Caco-2 (cell line): ENCODE measurements at regions not wholly inside any gene's neighbourhood (a gene's known extent, or its start where the extent isn't known, plus 50 kb on each side); places are given as distances from the start of the nearest gene placed in this dataset.

Experiments
- BruUV-seq: library from RNA; stranded (reverse); fragments of 400-500 nt; replicated peaks from 2 replicates; lab custom pipeline; 2021; lab: Mats Ljungman, UMichigan
- CTCF ChIA-PET: fragments of 300-600 bp; sonication (Branson Sonifier 250); formaldehyde crosslinking; loops from one replicate; lab custom pipeline; 2022; ENCODE audit warnings: antibody characterized with exemption; lab: Charles Lee
- POLR2A ChIA-PET: fragments of 300-600 bp; sonication (Branson Sonifier 250); formaldehyde crosslinking; loops from one replicate; lab custom pipeline; 2022; ENCODE audit warnings: antibody characterized with exemption; lab: Charles Lee
- DNase-seq, 2 experiments: peaks; one replicate each; pipeline versions ENCODE4 v3.0.0 to v3.0.0-alpha.2; 2020 to 2022
- H3K27me3 ChIP-seq: replicated peaks from 2 replicates; pipeline ENCODE4 v1.6.0; 2011; ENCODE audit warnings: low read length; ENCODE audit not compliant: control insufficient read depth, insufficient read depth
- H3K36me3 ChIP-seq: 2 replicates; pipeline ENCODE4 v1.5.1; 2011; ENCODE audit warnings: low read length; ENCODE audit not compliant: control insufficient read depth, insufficient read depth
- H3K4me1 ChIP-seq: fragments of 250-450 bp; sonication (Bioruptor Pico); 2 replicates; pipeline ENCODE4 v1.5.1; 2020; ENCODE audit warnings: mild to moderate bottlenecking
- H3K4me3 ChIP-seq: 2 replicates; pipeline ENCODE4 v1.5.1; 2011; ENCODE audit warnings: low read depth, mild to moderate bottlenecking, control low read depth, low read length
- H3K9me3 ChIP-seq: fragments of 250-450 bp; sonication (Bioruptor Pico); 2 replicates; pipeline ENCODE4 v1.5.1; 2020; ENCODE audit warnings: mild to moderate bottlenecking, moderate library complexity
- H3K27ac Mint-ChIP-seq: one replicate; pipeline ENCODE4 v1.8.0; 2022; ENCODE audit warnings: mixed read lengths; ENCODE audit not compliant: unreplicated experiment
- H3K27me3 Mint-ChIP-seq: one replicate; pipeline ENCODE4 v1.8.0; 2022; ENCODE audit warnings: mixed read lengths; ENCODE audit not compliant: insufficient read depth, unreplicated experiment
- H3K36me3 Mint-ChIP-seq: one replicate; pipeline ENCODE4 v1.8.0; 2022; ENCODE audit warnings: mild to moderate bottlenecking, mixed read lengths; ENCODE audit not compliant: insufficient read depth, unreplicated experiment
- H3K4me1 Mint-ChIP-seq: one replicate; pipeline ENCODE4 v1.8.0; 2022; ENCODE audit warnings: low read depth, mixed read lengths; ENCODE audit not compliant: unreplicated experiment
- H3K4me3 Mint-ChIP-seq: one replicate; pipeline ENCODE4 v1.8.0; 2022; ENCODE audit warnings: mild to moderate bottlenecking, moderate library complexity, mixed read lengths; ENCODE audit not compliant: unreplicated experiment
- H3K9me3 Mint-ChIP-seq: one replicate; pipeline ENCODE4 v1.8.0; 2022; ENCODE audit warnings: mixed read lengths; ENCODE audit not compliant: unreplicated experiment
- intact Hi-C: fragments of 100-400 bp; cut with micrococcal nuclease; formaldehyde crosslinking; loops from one replicate; pipeline ENCODE4 v1.10.0; 2022; ENCODE audit not compliant: unreplicated experiment
- TF ChIP-seq, protein P1 (sequence below), 2 experiments: fragments of 200-600 bp in 1 of 2; IDR thresholded peaks; 1 replicate in 1 of 2; 2 replicates in 1 of 2; pipeline versions ENCODE4 v1.5.1 to v1.8.0; 2011 to 2022; ENCODE audit warnings: antibody characterized with exemption in 1 of 2, control low read depth in 1 of 2, inconsistent platforms in 1 of 2, low read depth in 1 of 2, low read length in 1 of 2, mild to moderate bottlenecking in 1 of 2, moderate library complexity in 1 of 2; ENCODE audit not compliant: insufficient read depth in 1 of 2, severe bottlenecking in 1 of 2, unreplicated experiment in 1 of 2

DNA sequence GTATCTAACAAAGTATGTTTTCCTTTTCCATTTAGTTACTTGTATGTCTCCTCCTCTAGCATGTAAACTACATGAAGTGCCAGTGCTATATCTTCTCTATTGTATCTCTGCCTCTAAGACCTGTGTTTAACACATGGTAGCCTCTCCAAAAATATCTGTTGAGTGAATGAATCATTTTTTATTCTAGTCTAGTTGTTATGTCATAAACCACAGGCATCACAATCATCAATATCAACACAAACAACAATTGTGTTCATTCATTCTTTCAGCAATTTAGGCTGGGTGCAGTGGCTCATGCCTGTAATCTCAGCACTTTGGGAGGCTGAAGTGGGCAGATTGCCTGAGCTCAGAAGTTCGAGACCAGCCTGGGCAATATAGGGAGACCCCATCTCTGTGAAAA lies 111.6 kb upstream of the EYA4 start:
- no peaks in the 10 kb centered on the region for H3K36me3 Mint-ChIP-seq
- Histone ChIP-seq H3K36me3 (no peaks in the 10 kb centered on the region), H3K9me3 (no peaks in the 10 kb centered on the region), H3K27me3 (no peaks in the 10 kb centered on the region), H3K4me1 (no peaks in the 10 kb centered on the region), H3K4me3 (no peak overlapping the region)
- POLR2A ChIA-PET: no interaction called here
- CTCF ChIA-PET: no interaction called here
- no peaks in the 10 kb centered on the region for H3K9me3 Mint-ChIP-seq
- no peak overlapping the region for H3K27ac Mint-ChIP-seq
- no peak overlapping the region for H3K4me3 Mint-ChIP-seq
- intact Hi-C loops: no loop called here
- TF ChIP-seq, protein P1, sequence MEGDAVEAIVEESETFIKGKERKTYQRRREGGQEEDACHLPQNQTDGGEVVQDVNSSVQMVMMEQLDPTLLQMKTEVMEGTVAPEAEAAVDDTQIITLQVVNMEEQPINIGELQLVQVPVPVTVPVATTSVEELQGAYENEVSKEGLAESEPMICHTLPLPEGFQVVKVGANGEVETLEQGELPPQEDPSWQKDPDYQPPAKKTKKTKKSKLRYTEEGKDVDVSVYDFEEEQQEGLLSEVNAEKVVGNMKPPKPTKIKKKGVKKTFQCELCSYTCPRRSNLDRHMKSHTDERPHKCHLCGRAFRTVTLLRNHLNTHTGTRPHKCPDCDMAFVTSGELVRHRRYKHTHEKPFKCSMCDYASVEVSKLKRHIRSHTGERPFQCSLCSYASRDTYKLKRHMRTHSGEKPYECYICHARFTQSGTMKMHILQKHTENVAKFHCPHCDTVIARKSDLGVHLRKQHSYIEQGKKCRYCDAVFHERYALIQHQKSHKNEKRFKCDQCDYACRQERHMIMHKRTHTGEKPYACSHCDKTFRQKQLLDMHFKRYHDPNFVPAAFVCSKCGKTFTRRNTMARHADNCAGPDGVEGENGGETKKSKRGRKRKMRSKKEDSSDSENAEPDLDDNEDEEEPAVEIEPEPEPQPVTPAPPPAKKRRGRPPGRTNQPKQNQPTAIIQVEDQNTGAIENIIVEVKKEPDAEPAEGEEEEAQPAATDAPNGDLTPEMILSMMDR (IDR thresholded peaks at IDR 0.05; ENCODE audit: insufficient read depth in 1 of 2, low read depth in 1 of 2, low read length in 1 of 2, severe bottlenecking in 1 of 2, unreplicated experiment in 1 of 2): no peak
- H3K27me3 Mint-ChIP-seq: no peaks in the 10 kb centered on the region
- BruUV-seq: no TSS peak
- DNase-seq: no peak
- no peaks in the 10 kb centered on the region for H3K4me1 Mint-ChIP-seq

DNA sequence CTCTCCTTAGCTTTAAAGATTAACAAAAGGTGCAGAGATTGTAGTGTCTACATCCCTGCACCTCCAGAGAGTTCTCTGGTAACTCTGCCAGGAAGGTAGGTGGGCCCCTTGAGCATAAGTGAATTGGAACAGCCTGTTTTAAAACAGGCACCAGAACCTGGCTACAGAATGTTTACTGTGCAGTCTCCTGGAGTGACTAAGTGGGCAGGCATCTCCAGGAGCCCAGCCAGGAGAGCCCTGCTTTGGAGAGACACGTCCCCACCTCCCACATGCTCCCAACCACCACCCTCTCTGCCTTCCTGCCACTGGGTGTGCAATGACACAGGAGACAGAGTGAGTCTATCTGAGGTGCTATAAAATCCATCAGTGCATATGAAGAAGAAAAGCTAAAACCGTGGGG lies 110.3 kb upstream of the EYA4 start:
- Mint-ChIP-seq H3K4me1 (no peaks in the 10 kb centered on the region), H3K4me3 (no peak overlapping the region), H3K27ac (no peak overlapping the region), H3K9me3 (no peaks in the 10 kb centered on the region), H3K36me3 (no peaks in the 10 kb centered on the region), H3K27me3 (peaks cover 3% of the 10 kb centered on the region)
- DNase-seq: no peak
- no peaks in the 10 kb centered on the region for H3K9me3 ChIP-seq
- intact Hi-C loops: no loop called here
- POLR2A ChIA-PET: no interaction called here
- no TSS peak for BruUV-seq
- CTCF ChIA-PET: no interaction called here
- TF ChIP-seq, protein P1 (IDR thresholded peaks at IDR 0.05; ENCODE audit: insufficient read depth in 1 of 2, low read depth in 1 of 2, low read length in 1 of 2, severe bottlenecking in 1 of 2, unreplicated experiment in 1 of 2): no peak
- no peak overlapping the region for H3K4me3 ChIP-seq
- no peaks in the 10 kb centered on the region for H3K36me3 ChIP-seq
- H3K4me1 ChIP-seq: no peaks in the 10 kb centered on the region
- H3K27me3 ChIP-seq: no peaks in the 10 kb centered on the region

DNA sequence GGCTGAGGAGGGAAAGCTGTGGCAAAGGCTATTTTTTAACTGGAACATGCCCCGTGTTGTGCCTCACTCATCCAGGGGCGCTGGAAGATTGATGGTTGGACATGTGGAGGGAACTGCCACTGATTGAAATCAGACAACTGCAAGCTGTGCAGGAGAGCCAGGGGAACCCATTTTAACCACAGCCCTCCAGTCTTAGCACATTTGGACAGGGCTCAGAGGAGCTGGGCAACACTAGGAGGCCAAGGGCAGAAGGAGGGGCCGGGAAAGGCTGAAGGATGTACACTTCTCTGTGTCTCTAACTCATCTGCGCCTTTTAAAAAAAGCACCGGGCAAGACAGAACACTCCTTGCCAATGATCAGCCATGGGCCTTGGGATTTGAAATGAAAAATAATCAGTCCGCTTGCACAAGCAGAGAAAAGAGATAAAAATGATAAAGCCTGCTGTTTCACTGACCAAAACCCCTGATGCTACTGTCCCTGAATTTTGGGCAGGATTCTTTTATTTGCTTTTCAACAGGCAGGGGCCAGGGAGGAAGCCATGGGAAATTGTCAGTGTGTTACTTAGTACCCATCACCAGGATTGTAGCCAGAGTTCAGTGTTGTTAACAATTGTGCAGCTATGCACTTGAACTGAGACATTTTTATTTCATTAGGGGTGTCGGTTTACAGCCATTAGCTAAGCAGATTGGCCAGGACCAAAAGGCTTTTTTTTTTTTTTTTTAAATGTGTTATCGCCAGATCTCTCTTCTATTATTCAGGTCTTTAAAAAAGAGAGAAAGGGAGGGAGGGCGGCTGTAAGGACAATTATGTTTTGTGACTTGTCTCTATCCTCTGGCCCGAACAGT lies 109.3 kb upstream of the EYA4 start:
- no peaks in the 10 kb centered on the region for H3K4me1 ChIP-seq
- no TSS peak for BruUV-seq
- intact Hi-C loops: no loop called here

More for the DNA sequence above, 109.3 kb upstream of the EYA4 start:
- Mint-ChIP-seq H3K36me3 (no peaks in the 10 kb centered on the region), H3K27ac (no peak overlapping the region), H3K27me3 (peaks cover 7% of the 10 kb centered on the region), H3K9me3 (no peaks in the 10 kb centered on the region), H3K4me1 (no peaks in the 10 kb centered on the region), H3K4me3 (no peak overlapping the region)
- POLR2A ChIA-PET: no interaction called here
- no peak overlapping the region for H3K4me3 ChIP-seq
- no peaks in the 10 kb centered on the region for H3K27me3 ChIP-seq
- no peaks in the 10 kb centered on the region for H3K9me3 ChIP-seq
- CTCF ChIA-PET: no interaction called here
- H3K36me3 ChIP-seq: no peaks in the 10 kb centered on the region
- TF ChIP-seq, protein P1 (IDR thresholded peaks at IDR 0.05; ENCODE audit: insufficient read depth in 1 of 2, low read depth in 1 of 2, low read length in 1 of 2, severe bottlenecking in 1 of 2, unreplicated experiment in 1 of 2): no peak
- no peak for DNase-seq
